Activated CD4-positive, alpha-beta memory T cell treated with anti-CD3 and anti-CD28 coated beads for 36 hours (primary cell): ENCODE measurements at regions not wholly inside any gene's neighbourhood (a gene's known extent, or its start where the extent isn't known, plus 50 kb on each side); places are given as distances from the start of the nearest gene placed in this dataset. TPM values are rescaled to one million over a fixed set of nuclear protein-coding genes. Genes with fewer than 3 reads are reported as not detected.
"Not testable (repeated sequence)": the region's sequence is repeated elsewhere in the genome, so short reads cannot be mapped to it uniquely, and the experiment has no call there.

Source experiments
- CTCF ChIA-PET: fragments of 350-600 bp; sonication (Branson Sonifier 250); formaldehyde crosslinking; loops from one replicate; lab custom pipeline; 2021; ENCODE audit warnings: antibody characterized with exemption, inconsistent platforms; lab: Charles Lee
- POLR2A ChIA-PET: fragments of 350-600 bp; sonication (Branson Sonifier 250); formaldehyde crosslinking; loops from one replicate; lab custom pipeline; 2021; ENCODE audit warnings: antibody characterized with exemption; lab: Charles Lee
- DNase-seq: peaks from one replicate; pipeline ENCODE4 v3.0.0-alpha.2; 2020
- H3K27ac Mint-ChIP-seq: one replicate; pipeline ENCODE4 v1.8.0; 2021; ENCODE audit warnings: mixed read lengths
- H3K27me3 Mint-ChIP-seq: one replicate; pipeline ENCODE4 v1.8.0; 2021; ENCODE audit warnings: mixed read lengths
- H3K36me3 Mint-ChIP-seq: one replicate; pipeline ENCODE4 v1.8.0; 2021; ENCODE audit warnings: mixed read lengths
- H3K4me1 Mint-ChIP-seq: one replicate; pipeline ENCODE4 v1.8.0; 2021; ENCODE audit warnings: low read depth, mixed read lengths
- H3K4me3 Mint-ChIP-seq: one replicate; pipeline ENCODE4 v1.8.0; 2021; ENCODE audit warnings: mild to moderate bottlenecking, mixed read lengths
- H3K9me3 Mint-ChIP-seq: one replicate; pipeline ENCODE4 v1.8.0; 2021; ENCODE audit warnings: mixed read lengths
- intact Hi-C: fragments of 100-400 bp; cut with micrococcal nuclease; formaldehyde crosslinking; loops from one replicate; pipeline ENCODE4 v1.15.1; 2023
- microRNA-seq: library from miRNA; unstranded; fragments of <30 nt; microRNA quantifications from one replicate; pipeline ENCODE4 v1.2.0, GENCODE V29; 2022; ENCODE audit warnings: borderline number of aligned reads, borderline microRNAs expressed, borderline replicate concordance

- H3K9me3 Mint-ChIP-seq, H3K4me3 Mint-ChIP-seq, H3K4me1 Mint-ChIP-seq, H3K27ac Mint-ChIP-seq, DNase-seq, H3K27me3 Mint-ChIP-seq, POLR2A ChIA-PET, H3K36me3 Mint-ChIP-seq: not testable (repeated sequence)
- CTCF ChIA-PET: interaction anchor here (0.6 to 2.1 kb wide), 4 partner anchors 93 to 315 kb away, joined by 3 to 8 read pairs (median 4); no protein-coding TSS in a partner anchor
- intact Hi-C loops: loop anchor here (1.0 to 5.0 kb wide), 2 partner anchors 174 to 315 kb away; no protein-coding TSS in a partner anchor
Measured at GRCh38 chr7:29747645-29748245, 58.6 kb upstream of the WIPF3 start.

GRCh38 chr7:29748286-29749099 is 57.8 kb upstream of the WIPF3 start:
- ChIA-PET POLR2A (no interaction called here), CTCF (interaction anchor here (0.6 to 2.1 kb wide), 4 partner anchors 94 to 315 kb away, joined by 3 to 8 read pairs (median 4); no protein-coding TSS in a partner anchor)
- intact Hi-C loops: loop anchor here (1.0 to 5.0 kb wide), 2 partner anchors 173 to 314 kb away; no protein-coding TSS in a partner anchor
- Mint-ChIP-seq H3K27ac (no peak overlapping the region), H3K4me3 (no peak overlapping the region), H3K36me3 (no peaks in the 10 kb centered on the region), H3K27me3 (no peaks in the 10 kb centered on the region), H3K4me1 (no peaks in the 10 kb centered on the region), H3K9me3 (no peaks in the 10 kb centered on the region)
- DNase-seq: no peak

DNA sequence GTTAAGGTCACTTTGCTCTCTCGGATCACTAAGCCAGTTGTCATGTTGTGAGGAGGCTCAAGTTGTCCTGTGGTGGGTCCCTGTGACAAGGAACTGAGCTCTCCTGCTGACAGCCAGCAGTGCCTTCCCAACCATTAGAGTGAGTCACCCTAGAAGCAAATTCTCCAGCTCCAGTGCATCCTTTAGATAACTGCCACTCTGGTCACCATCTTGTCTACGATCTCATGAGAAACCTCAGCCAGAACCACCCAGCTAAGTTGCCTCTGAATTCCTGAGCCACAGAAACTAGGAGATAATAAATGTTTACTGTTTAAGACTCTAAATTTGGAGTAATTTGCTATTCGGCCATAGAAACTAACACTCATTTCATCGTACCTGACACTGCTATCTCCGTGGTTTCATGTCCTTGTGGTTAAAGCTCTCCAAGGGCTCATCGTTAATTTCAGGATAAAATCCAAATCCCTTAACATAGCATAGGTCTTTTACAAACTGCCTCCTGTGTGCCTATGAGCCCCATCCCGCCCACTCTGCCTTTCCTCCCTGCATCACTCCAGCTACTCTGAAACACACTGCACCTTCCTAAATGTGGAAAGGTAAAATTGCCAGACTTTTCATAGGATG is 56.5 kb upstream of the WIPF3 start:
- no peak for DNase-seq
- no peaks in the 10 kb centered on the region for H3K36me3 Mint-ChIP-seq
- no peaks in the 10 kb centered on the region for H3K4me1 Mint-ChIP-seq
- ChIA-PET POLR2A (interaction anchor here (0.6 kb wide), 1 partner anchor 312 kb away, joined by 5 read pairs; no protein-coding TSS in a partner anchor), CTCF (interaction anchor here (1.0 kb wide), 1 partner anchor 172 kb away, joined by 5 read pairs; no protein-coding TSS in a partner anchor)
- intact Hi-C loops: loop anchor here (5.0 kb wide), 1 partner anchor 312 kb away; no protein-coding TSS in a partner anchor
- H3K9me3 Mint-ChIP-seq: no peaks in the 10 kb centered on the region
- H3K4me3 Mint-ChIP-seq: no peak overlapping the region
- H3K27ac Mint-ChIP-seq: no peak overlapping the region
- no peaks in the 10 kb centered on the region for H3K27me3 Mint-ChIP-seq

DNA sequence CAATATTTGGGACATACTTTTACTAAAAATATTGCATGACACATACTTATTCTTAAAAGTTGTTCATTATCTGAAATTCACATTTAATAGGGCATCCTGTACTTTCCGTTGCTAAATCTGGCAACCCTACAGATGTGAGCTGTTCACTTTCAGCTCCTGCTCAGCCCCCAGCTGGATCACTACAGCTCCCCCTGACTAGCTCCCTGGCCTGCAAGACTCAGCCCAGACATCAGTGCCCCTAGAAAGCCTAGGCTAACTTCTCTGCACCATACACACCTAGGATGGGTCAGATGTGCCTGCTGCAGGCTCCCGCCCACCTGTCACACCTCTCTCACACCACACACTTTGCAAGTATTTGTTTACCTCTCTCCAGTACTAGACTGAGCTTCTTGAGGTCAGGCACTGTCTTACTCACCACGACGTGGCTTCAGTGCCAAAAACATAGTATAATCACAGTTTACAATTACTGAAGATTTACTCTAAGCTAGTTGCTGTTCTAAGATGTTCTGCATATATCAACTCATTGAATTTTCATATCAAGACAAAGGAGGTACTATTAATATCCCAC is 55.9 kb upstream of the WIPF3 start:
- intact Hi-C loops, H3K4me1 Mint-ChIP-seq, DNase-seq, H3K36me3 Mint-ChIP-seq, H3K9me3 Mint-ChIP-seq, H3K27me3 Mint-ChIP-seq, H3K27ac Mint-ChIP-seq, H3K4me3 Mint-ChIP-seq, CTCF ChIA-PET: not testable (repeated sequence)
- POLR2A ChIA-PET: interaction anchor here (0.6 kb wide), 1 partner anchor 311 kb away, joined by 5 read pairs; no protein-coding TSS in a partner anchor

- H3K9me3 Mint-ChIP-seq, H3K4me3 Mint-ChIP-seq, POLR2A ChIA-PET, H3K36me3 Mint-ChIP-seq, H3K27me3 Mint-ChIP-seq, DNase-seq, intact Hi-C loops, H3K4me1 Mint-ChIP-seq, H3K27ac Mint-ChIP-seq, CTCF ChIA-PET: not testable (repeated sequence)
Measured at GRCh38 chr7:29751012-29751411, 55.3 kb upstream of the WIPF3 start.

GRCh38 chr7:29754874-29755490 is 51.3 kb upstream of the WIPF3 start:
- no peak for DNase-seq
- ChIA-PET POLR2A (no interaction called here), CTCF (no interaction called here)
- H3K4me1 Mint-ChIP-seq: no peaks in the 10 kb centered on the region
- no peaks in the 10 kb centered on the region for H3K36me3 Mint-ChIP-seq
- no peaks in the 10 kb centered on the region for H3K27me3 Mint-ChIP-seq
- intact Hi-C loops: no loop called here
- no peak overlapping the region for H3K4me3 Mint-ChIP-seq
- H3K27ac Mint-ChIP-seq: no peak overlapping the region
- H3K9me3 Mint-ChIP-seq: no peaks in the 10 kb centered on the region

Small RNA genes lying in the stretch of these regions (microRNA-seq; reads per million reads assigned to microRNA genes)
- gene MIR550A3: not detected
